Neuronal stem cell (in vitro differentiated cells): ENCODE measurements at regions not wholly inside any gene's neighbourhood (a gene's known extent, or its start where the extent isn't known, plus 50 kb on each side); places are given as distances from the start of the nearest gene placed in this dataset.

ENCODE experiments used
- DNase-seq: peaks from one replicate; pipeline ENCODE4 v3.0.0-alpha.2; 2013; ENCODE audit warnings: low spot score
- H2AFZ ChIP-seq: one replicate; pipeline ENCODE4 v1.6.1; 2013; ENCODE audit warnings: mild to moderate bottlenecking, low read length, inconsistent platforms
- H2AK5ac ChIP-seq: 2 replicates; pipeline ENCODE4 v1.6.1; 2013; ENCODE audit warnings: low read depth, mild to moderate bottlenecking, inconsistent platforms, low read length, moderate library complexity, mixed read lengths
- H2BK120ac ChIP-seq: 2 replicates; pipeline ENCODE4 v1.6.1; 2013; ENCODE audit warnings: low read depth, mild to moderate bottlenecking, inconsistent platforms, low read length, moderate library complexity, mixed read lengths
- H2BK12ac ChIP-seq: one replicate; pipeline ENCODE4 v1.6.1; 2013; ENCODE audit warnings: low read length, inconsistent platforms
- H2BK15ac ChIP-seq: 2 replicates; pipeline ENCODE4 v1.6.1; 2013; ENCODE audit warnings: mild to moderate bottlenecking, low read length, inconsistent platforms, mixed read lengths
- H2BK5ac ChIP-seq: one replicate; pipeline ENCODE4 v1.6.1; 2013; ENCODE audit warnings: inconsistent platforms, mild to moderate bottlenecking, low read length, moderate library complexity
- H3K14ac ChIP-seq: one replicate; pipeline ENCODE4 v1.6.1; 2013; ENCODE audit warnings: low read length, inconsistent platforms
- H3K18ac ChIP-seq: 2 replicates; pipeline ENCODE4 v1.6.1; 2013; ENCODE audit warnings: low read length, inconsistent platforms
- H3K23ac ChIP-seq: 2 replicates; pipeline ENCODE4 v1.6.1; 2013; ENCODE audit warnings: low read depth, mild to moderate bottlenecking, mixed read lengths, low read length, inconsistent platforms; ENCODE audit not compliant: poor library complexity
- H3K27ac ChIP-seq: replicated peaks from 3 replicates; pipeline ENCODE4 v1.5.1; 2013; ENCODE audit warnings: low read length, inconsistent platforms
- H3K27me3 ChIP-seq, 3 experiments: 2 replicates each; pipeline ENCODE4 v1.6.1; 2013; ENCODE audit warnings: low read length in 3 of 3, mild to moderate bottlenecking in 2 of 3, inconsistent platforms in 1 of 3, low read depth in 1 of 3, mixed read lengths in 1 of 3, moderate library complexity in 1 of 3; ENCODE audit not compliant: control insufficient read depth in 3 of 3, insufficient read depth in 3 of 3
- H3K36me3 ChIP-seq, 2 donors: replicated peaks in 1 of 2; 2 replicates each; pipeline ENCODE4 v1.6.1; 2013; ENCODE audit warnings: low read length in 2 of 2; ENCODE audit not compliant: control insufficient read depth in 2 of 2, insufficient read depth in 2 of 2
- H3K4ac ChIP-seq: 2 replicates; pipeline ENCODE4 v1.6.1; 2013; ENCODE audit warnings: inconsistent platforms, mild to moderate bottlenecking, low read length, moderate library complexity
- H3K4me1 ChIP-seq, 2 donors: 1 replicate in 1 of 2; 2 replicates in 1 of 2; pipeline ENCODE4 v1.6.1; 2013; ENCODE audit warnings: low read length in 2 of 2, low read depth in 1 of 2; ENCODE audit not compliant: control insufficient read depth in 2 of 2, insufficient read depth in 1 of 2
- H3K4me2 ChIP-seq: one replicate; pipeline ENCODE4 v1.6.1; 2013; ENCODE audit warnings: mild to moderate bottlenecking, low read length, inconsistent platforms; ENCODE audit not compliant: insufficient read depth, poor library complexity, severe bottlenecking
- H3K4me3 ChIP-seq, 2 donors: 2 replicates each; pipeline ENCODE4 v1.5.1; 2013; ENCODE audit warnings: low read length in 2 of 2, mild to moderate bottlenecking in 2 of 2, inconsistent platforms in 1 of 2, moderate library complexity in 1 of 2
- H3K79me1 ChIP-seq: one replicate; pipeline ENCODE4 v1.6.1; 2013; ENCODE audit warnings: low read depth, mild to moderate bottlenecking, inconsistent platforms, low read length, moderate library complexity
- H3K9ac ChIP-seq: one replicate; pipeline ENCODE4 v1.6.1; 2013; ENCODE audit warnings: mild to moderate bottlenecking, low read depth, low read length, inconsistent platforms; ENCODE audit not compliant: poor library complexity
- H3K9me3 ChIP-seq, 2 donors: replicated peaks in 1 of 2; 2 replicates each; pipeline versions ENCODE3 to v1.6.1; 2013; ENCODE audit warnings: low read length in 2 of 2, mild to moderate bottlenecking in 2 of 2, inconsistent platforms in 1 of 2, low read depth in 1 of 2, mixed read lengths in 1 of 2, moderate library complexity in 1 of 2; ENCODE audit not compliant: control insufficient read depth in 2 of 2, insufficient read depth in 1 of 2
- H4K8ac ChIP-seq: one replicate; pipeline ENCODE4 v1.6.1; 2013; ENCODE audit warnings: low read depth, mild to moderate bottlenecking, inconsistent platforms, low read length, moderate library complexity
- H4K91ac ChIP-seq: one replicate; pipeline ENCODE4 v1.6.1; 2013; ENCODE audit warnings: low read length, low read depth, mild to moderate bottlenecking, inconsistent platforms; ENCODE audit not compliant: poor library complexity
- whole genome bisulfite sequencing, 2 donors: extraction: QIAGEN DNeasy Blood & Tissue Kit; methylation state at CpG; one replicate each; pipeline ENCODE4 v1.1.7; 2013; ENCODE audit warnings: missing lambda C conversion rate in 2 of 2, mixed read lengths in 1 of 2; ENCODE audit not compliant: insufficient read length in 2 of 2, insufficient replicate concordance in 1 of 2; ENCODE audit errors: extremely low coverage in 2 of 2; 5-methylcytosine and 5-hydroxymethylcytosine counted together

GRCh38 chr13:21868823-21869222 is 197.9 kb downstream of the FGF9 start:
- Histone ChIP-seq H3K14ac (no peak overlapping the region), H3K27me3 (no peaks in the 10 kb centered on the region), H3K9ac (no peak overlapping the region), H3K36me3 (no peaks in the 10 kb centered on the region), H2AFZ (no peak overlapping the region), H2BK120ac (no peak overlapping the region), H3K9me3 (no peaks in the 10 kb centered on the region), H2BK15ac (no peak overlapping the region), H3K23ac (no peak overlapping the region), H2BK12ac (no peak overlapping the region), H3K4ac (no peak overlapping the region), H3K79me1 (no peaks in the 10 kb centered on the region), H4K91ac (no peak overlapping the region), H3K4me1 (no peaks in the 10 kb centered on the region), H3K18ac (no peak overlapping the region), H2BK5ac (no peak overlapping the region), H2AK5ac (no peak overlapping the region), H3K4me2 (no peak overlapping the region), H4K8ac (no peak overlapping the region), H3K4me3 (no peak overlapping the region), H3K27ac (no peak overlapping the region)
- no peak for DNase-seq

- no peak overlapping the region for H2BK120ac ChIP-seq
- no peaks in the 10 kb centered on the region for H3K27me3 ChIP-seq
- no peak overlapping the region for H2AFZ ChIP-seq
- no peak for DNase-seq
- no peak overlapping the region for H2BK12ac ChIP-seq
- H3K4me1 ChIP-seq, result no peaks in the 10 kb centered on the region
- H3K18ac ChIP-seq, result no peak overlapping the region
- no peaks in the 10 kb centered on the region for H3K79me1 ChIP-seq
- no peak overlapping the region for H3K4me2 ChIP-seq
- H3K9me3 ChIP-seq, result no peaks in the 10 kb centered on the region
- H3K14ac ChIP-seq, result no peak overlapping the region
- no peak overlapping the region for H4K91ac ChIP-seq
- no CpG with 5 or more reads among the region's 7 CpGs for WGBS, 2 donors
- no peak overlapping the region for H2AK5ac ChIP-seq
- no peak overlapping the region for H3K4ac ChIP-seq
- H3K9ac ChIP-seq, result no peak overlapping the region
- H3K36me3 ChIP-seq, result no peaks in the 10 kb centered on the region
- H3K4me3 ChIP-seq, result no peak overlapping the region
- no peak overlapping the region for H3K27ac ChIP-seq
- H3K23ac ChIP-seq, result no peak overlapping the region
- no peak overlapping the region for H2BK15ac ChIP-seq
- no peak overlapping the region for H2BK5ac ChIP-seq
- H4K8ac ChIP-seq, result no peak overlapping the region
Measured at GRCh38 chr13:21871382-21871781, 200.5 kb downstream of the FGF9 start.

- Histone ChIP-seq H2BK12ac (no peak overlapping the region), H3K27ac (no peak overlapping the region), H2BK15ac (no peak overlapping the region), H3K36me3 (no peaks in the 10 kb centered on the region), H3K27me3 (no peaks in the 10 kb centered on the region), H3K4ac (no peak overlapping the region), H3K9ac (no peak overlapping the region), H3K4me2 (no peak overlapping the region), H2AK5ac (no peak overlapping the region), H3K79me1 (no peaks in the 10 kb centered on the region), H3K14ac (no peak overlapping the region), H4K91ac (no peak overlapping the region), H2AFZ (no peak overlapping the region), H2BK120ac (no peak overlapping the region), H3K18ac (no peak overlapping the region), H3K9me3 (no peaks in the 10 kb centered on the region), H3K4me1 (no peaks in the 10 kb centered on the region), H4K8ac (no peak overlapping the region), H2BK5ac (no peak overlapping the region), H3K23ac (no peak overlapping the region), H3K4me3 (no peak overlapping the region)
- WGBS, 2 donors, result no CpG with 5 or more reads among the region's 5 CpGs
- DNase-seq, result no peak
Measured at GRCh38 chr13:21871919-21872318, 201.0 kb downstream of the FGF9 start.

- H3K9ac ChIP-seq, result peak overlapping the region; percentile 15
- no peak overlapping the region for H3K4me3 ChIP-seq
- no peak overlapping the region for H3K23ac ChIP-seq
- no peak for DNase-seq
- no peak overlapping the region for H2BK120ac ChIP-seq
- H2AFZ ChIP-seq, result no peak overlapping the region
- H3K9me3 ChIP-seq, result no peaks in the 10 kb centered on the region
- no peak overlapping the region for H2BK12ac ChIP-seq
- no peak overlapping the region for H3K14ac ChIP-seq
- no peaks in the 10 kb centered on the region for H3K4me1 ChIP-seq
- H3K4me2 ChIP-seq, result no peak overlapping the region
- H2BK5ac ChIP-seq, result no peak overlapping the region
- WGBS, 2 donors, result no CpG with 5 or more reads among the region's 5 CpGs
- H3K36me3 ChIP-seq, result no peaks in the 10 kb centered on the region
- no peak overlapping the region for H3K27ac ChIP-seq
- H3K18ac ChIP-seq, result no peak overlapping the region
- no peak overlapping the region for H4K91ac ChIP-seq
- H2BK15ac ChIP-seq, result no peak overlapping the region
- no peak overlapping the region for H4K8ac ChIP-seq
- no peaks in the 10 kb centered on the region for H3K79me1 ChIP-seq
- H3K27me3 ChIP-seq, result no peaks in the 10 kb centered on the region
- H2AK5ac ChIP-seq, result no peak overlapping the region
- H3K4ac ChIP-seq, result no peak overlapping the region
Measured at GRCh38 chr13:21872795-21873194, 201.9 kb downstream of the FGF9 start.
